ENCODE measurements at regions not wholly inside any gene's neighbourhood (a gene's known extent, or its start where the extent isn't known, plus 50 kb on each side); places are given as distances from the start of the nearest gene placed in this dataset.

DNA sequence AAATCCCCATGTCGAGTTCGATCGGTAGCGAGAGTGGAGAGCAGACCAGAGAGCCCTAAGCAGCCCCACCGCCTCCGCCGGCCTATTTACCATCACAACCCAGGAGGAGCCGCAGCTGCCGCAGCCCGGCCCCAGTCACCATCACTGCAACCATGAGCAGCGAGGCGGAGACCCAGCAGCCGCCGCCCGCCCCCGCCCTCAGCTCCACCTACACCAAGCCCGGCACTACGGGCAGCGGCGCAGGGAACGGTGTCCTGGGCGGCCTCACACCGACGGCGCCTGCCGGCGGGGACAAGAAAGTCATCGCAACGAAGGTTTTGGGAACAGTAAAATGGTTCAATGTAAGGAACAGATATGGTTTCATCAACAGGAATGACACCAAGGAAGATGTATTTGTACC is 89.5 kb upstream of the TPM1 start:
- H3K36me3 ChIP-seq (ENCODE audit: control insufficient read depth in 4 of 4, insufficient read depth in 3 of 4, low read depth in 1 of 4, low read length in 3 of 4): no peaks in the 10 kb centered on the region
- no peak overlapping the region for H3K4me3 ChIP-seq (ENCODE audit: low read depth in 1 of 3, low read length in 3 of 3)
- no peaks in the 10 kb centered on the region for H3K9me3 ChIP-seq (ENCODE audit: control insufficient read depth in 4 of 4, low read length in 3 of 4)
- peaks cover 2 to 10% (median 6%) of the 10 kb centered on the region in 4 donors for H3K4me1 ChIP-seq (ENCODE audit: control insufficient read depth in 4 of 4, insufficient read depth in 4 of 4, low read length in 3 of 4)
- DNase-seq (ENCODE audit: low spot score): no peak
- 67% methylated on average over 29 of the region's 29 CpGs for WGBS
- no peak overlapping the region for H3K9ac ChIP-seq (ENCODE audit: low read depth in 1 of 2, low read length in 2 of 2)
- H3K27me3 ChIP-seq (ENCODE audit: control insufficient read depth in 4 of 4, insufficient read depth in 4 of 4, low read length in 3 of 4): no peaks in the 10 kb centered on the region
- TF ChIP-seq FOXA2 (IDR thresholded peaks at IDR 0.05): no peak
- no peak for TF ChIP-seq RAD21 (IDR thresholded peaks at IDR 0.05)
- no peak for TF ChIP-seq HNF4G (IDR thresholded peaks at IDR 0.05)
- no peak for TF ChIP-seq GABPA (IDR thresholded peaks at IDR 0.05 in 1 of 2, conservative IDR thresholded peaks at IDR 0.05 in 1 of 2)
- no peak for TF ChIP-seq EGR1 (IDR thresholded peaks at IDR 0.05; ENCODE audit: low read depth in 2 of 2)
- no peak for TF ChIP-seq HNF4A (conservative IDR thresholded peaks at IDR 0.05)
- TF ChIP-seq, protein P1, sequence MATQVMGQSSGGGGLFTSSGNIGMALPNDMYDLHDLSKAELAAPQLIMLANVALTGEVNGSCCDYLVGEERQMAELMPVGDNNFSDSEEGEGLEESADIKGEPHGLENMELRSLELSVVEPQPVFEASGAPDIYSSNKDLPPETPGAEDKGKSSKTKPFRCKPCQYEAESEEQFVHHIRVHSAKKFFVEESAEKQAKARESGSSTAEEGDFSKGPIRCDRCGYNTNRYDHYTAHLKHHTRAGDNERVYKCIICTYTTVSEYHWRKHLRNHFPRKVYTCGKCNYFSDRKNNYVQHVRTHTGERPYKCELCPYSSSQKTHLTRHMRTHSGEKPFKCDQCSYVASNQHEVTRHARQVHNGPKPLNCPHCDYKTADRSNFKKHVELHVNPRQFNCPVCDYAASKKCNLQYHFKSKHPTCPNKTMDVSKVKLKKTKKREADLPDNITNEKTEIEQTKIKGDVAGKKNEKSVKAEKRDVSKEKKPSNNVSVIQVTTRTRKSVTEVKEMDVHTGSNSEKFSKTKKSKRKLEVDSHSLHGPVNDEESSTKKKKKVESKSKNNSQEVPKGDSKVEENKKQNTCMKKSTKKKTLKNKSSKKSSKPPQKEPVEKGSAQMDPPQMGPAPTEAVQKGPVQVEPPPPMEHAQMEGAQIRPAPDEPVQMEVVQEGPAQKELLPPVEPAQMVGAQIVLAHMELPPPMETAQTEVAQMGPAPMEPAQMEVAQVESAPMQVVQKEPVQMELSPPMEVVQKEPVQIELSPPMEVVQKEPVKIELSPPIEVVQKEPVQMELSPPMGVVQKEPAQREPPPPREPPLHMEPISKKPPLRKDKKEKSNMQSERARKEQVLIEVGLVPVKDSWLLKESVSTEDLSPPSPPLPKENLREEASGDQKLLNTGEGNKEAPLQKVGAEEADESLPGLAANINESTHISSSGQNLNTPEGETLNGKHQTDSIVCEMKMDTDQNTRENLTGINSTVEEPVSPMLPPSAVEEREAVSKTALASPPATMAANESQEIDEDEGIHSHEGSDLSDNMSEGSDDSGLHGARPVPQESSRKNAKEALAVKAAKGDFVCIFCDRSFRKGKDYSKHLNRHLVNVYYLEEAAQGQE (IDR thresholded peaks at IDR 0.05): no peak
- TF ChIP-seq NR2F2 (IDR thresholded peaks at IDR 0.05): no peak
- no peak overlapping the region for H3K27ac ChIP-seq (ENCODE audit: low read depth in 1 of 2, low read length in 2 of 2)

DNA sequence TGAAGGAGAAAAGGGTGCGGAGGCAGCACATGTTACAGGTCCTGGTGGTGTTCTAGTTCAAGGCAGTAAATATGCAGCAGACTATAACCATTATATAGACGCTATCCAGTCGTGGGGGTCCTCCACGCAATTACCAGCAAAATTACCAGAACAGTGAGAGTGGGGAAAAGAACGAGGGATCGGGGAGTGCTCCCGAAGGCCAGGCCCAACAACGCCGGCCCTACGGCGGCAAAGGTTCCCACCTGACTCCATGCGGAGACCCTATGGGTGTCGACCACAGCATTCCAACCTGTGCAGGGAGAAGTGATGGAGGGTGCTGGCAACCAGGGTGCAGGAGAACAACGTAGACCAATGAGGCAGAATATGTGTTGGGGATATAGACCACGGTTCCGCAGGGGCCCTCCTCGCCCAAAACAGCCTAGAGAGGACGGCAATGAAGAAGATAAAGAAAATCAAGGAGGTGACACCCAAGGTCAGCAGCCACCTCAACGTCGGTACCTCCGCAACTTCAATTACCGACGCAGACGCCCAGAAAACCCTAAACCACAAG is 89.0 kb upstream of the TPM1 start:
- TF ChIP-seq EGR1 (IDR thresholded peaks at IDR 0.05; ENCODE audit: low read depth in 2 of 2): no peak
- no peak for TF ChIP-seq RXRA (IDR thresholded peaks at IDR 0.05)
- no peak for TF ChIP-seq FOXA2 (IDR thresholded peaks at IDR 0.05)
- TF ChIP-seq, protein P2, sequence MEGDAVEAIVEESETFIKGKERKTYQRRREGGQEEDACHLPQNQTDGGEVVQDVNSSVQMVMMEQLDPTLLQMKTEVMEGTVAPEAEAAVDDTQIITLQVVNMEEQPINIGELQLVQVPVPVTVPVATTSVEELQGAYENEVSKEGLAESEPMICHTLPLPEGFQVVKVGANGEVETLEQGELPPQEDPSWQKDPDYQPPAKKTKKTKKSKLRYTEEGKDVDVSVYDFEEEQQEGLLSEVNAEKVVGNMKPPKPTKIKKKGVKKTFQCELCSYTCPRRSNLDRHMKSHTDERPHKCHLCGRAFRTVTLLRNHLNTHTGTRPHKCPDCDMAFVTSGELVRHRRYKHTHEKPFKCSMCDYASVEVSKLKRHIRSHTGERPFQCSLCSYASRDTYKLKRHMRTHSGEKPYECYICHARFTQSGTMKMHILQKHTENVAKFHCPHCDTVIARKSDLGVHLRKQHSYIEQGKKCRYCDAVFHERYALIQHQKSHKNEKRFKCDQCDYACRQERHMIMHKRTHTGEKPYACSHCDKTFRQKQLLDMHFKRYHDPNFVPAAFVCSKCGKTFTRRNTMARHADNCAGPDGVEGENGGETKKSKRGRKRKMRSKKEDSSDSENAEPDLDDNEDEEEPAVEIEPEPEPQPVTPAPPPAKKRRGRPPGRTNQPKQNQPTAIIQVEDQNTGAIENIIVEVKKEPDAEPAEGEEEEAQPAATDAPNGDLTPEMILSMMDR (IDR thresholded peaks at IDR 0.05; ENCODE audit: low read depth, low read length, missing input control): no peak
- TF ChIP-seq GABPA (IDR thresholded peaks at IDR 0.05 in 1 of 2, conservative IDR thresholded peaks at IDR 0.05 in 1 of 2): no peak
- TF ChIP-seq HNF4A (conservative IDR thresholded peaks at IDR 0.05): no peak
- TF ChIP-seq, protein P3, sequence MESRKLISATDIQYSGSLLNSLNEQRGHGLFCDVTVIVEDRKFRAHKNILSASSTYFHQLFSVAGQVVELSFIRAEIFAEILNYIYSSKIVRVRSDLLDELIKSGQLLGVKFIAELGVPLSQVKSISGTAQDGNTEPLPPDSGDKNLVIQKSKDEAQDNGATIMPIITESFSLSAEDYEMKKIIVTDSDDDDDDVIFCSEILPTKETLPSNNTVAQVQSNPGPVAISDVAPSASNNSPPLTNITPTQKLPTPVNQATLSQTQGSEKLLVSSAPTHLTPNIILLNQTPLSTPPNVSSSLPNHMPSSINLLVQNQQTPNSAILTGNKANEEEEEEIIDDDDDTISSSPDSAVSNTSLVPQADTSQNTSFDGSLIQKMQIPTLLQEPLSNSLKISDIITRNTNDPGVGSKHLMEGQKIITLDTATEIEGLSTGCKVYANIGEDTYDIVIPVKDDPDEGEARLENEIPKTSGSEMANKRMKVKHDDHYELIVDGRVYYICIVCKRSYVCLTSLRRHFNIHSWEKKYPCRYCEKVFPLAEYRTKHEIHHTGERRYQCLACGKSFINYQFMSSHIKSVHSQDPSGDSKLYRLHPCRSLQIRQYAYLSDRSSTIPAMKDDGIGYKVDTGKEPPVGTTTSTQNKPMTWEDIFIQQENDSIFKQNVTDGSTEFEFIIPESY (IDR thresholded peaks at IDR 0.05): no peak
- TF ChIP-seq, protein P4, sequence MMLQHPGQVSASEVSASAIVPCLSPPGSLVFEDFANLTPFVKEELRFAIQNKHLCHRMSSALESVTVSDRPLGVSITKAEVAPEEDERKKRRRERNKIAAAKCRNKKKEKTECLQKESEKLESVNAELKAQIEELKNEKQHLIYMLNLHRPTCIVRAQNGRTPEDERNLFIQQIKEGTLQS (IDR thresholded peaks at IDR 0.05): no peak
- no peak for TF ChIP-seq HNF4G (IDR thresholded peaks at IDR 0.05)
- TF ChIP-seq FOXA1 (IDR thresholded peaks at IDR 0.05): no peak
- TF ChIP-seq, protein P5, sequence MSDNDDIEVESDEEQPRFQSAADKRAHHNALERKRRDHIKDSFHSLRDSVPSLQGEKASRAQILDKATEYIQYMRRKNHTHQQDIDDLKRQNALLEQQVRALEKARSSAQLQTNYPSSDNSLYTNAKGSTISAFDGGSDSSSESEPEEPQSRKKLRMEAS (IDR thresholded peaks at IDR 0.05): no peak
- TF ChIP-seq, protein P1 (IDR thresholded peaks at IDR 0.05): no peak
- Histone ChIP-seq H3K9ac (ENCODE audit: low read depth in 1 of 2, low read length in 2 of 2) (no peak overlapping the region), H3K27me3 (ENCODE audit: control insufficient read depth in 4 of 4, insufficient read depth in 4 of 4, low read length in 3 of 4) (no peaks in the 10 kb centered on the region), H3K36me3 (ENCODE audit: control insufficient read depth in 4 of 4, insufficient read depth in 3 of 4, low read depth in 1 of 4, low read length in 3 of 4) (no peaks in the 10 kb centered on the region), H3K4me3 (ENCODE audit: low read depth in 1 of 3, low read length in 3 of 3) (no peak overlapping the region), H3K27ac (ENCODE audit: low read depth in 1 of 2, low read length in 2 of 2) (no peak overlapping the region), H3K9me3 (ENCODE audit: control insufficient read depth in 4 of 4, low read length in 3 of 4) (no peaks in the 10 kb centered on the region), H3K4me1 (ENCODE audit: control insufficient read depth in 4 of 4, insufficient read depth in 4 of 4, low read length in 3 of 4) (peaks cover 4 to 15% (median 12%) of the 10 kb centered on the region in 4 donors)
- WGBS: 97% methylated on average over 24 of the region's 24 CpGs
- DNase-seq (ENCODE audit: low spot score): no peak

Data from liver (tissue), 8 donors.